ENCODE measurements at regions not wholly inside any gene's neighbourhood (a gene's known extent, or its start where the extent isn't known, plus 50 kb on each side); places are given as distances from the start of the nearest gene placed in this dataset.

DNA sequence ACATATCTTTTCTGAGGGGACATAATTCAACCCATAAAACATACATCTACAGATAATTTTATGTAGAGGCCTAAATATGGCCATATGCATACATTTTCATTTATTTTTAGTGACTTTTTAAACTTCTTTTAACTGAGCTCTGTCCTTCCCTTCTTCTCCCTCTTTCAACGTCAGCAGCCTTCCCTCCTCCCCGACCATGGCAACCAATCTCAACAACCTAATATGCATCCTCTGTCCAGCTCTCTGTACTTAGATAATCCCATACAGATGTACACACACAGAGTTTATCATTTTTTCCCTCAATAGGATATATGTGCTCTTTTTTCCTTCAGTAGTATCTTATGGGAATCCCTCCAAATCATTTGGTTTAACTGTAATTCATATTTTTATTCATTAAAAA lies 94.3 kb downstream of the CCDC71L start:
- Mint-ChIP-seq H3K36me3 (ENCODE audit: low read depth) (peaks cover 8% of the 10 kb centered on the region), H3K9me3 (no peaks in the 10 kb centered on the region), H3K27ac (no peak overlapping the region), H3K4me1 (ENCODE audit: low read depth) (peaks cover 10% of the 10 kb centered on the region), H3K27me3 (no peaks in the 10 kb centered on the region), H3K4me3 (no peak overlapping the region)
- ChIA-PET CTCF (interaction anchor here (1.0 kb wide), 1 partner anchor 24 kb away, joined by 3 read pairs; no protein-coding TSS in a partner anchor), POLR2A (no interaction called here)
- TF ChIP-seq, protein P1, sequence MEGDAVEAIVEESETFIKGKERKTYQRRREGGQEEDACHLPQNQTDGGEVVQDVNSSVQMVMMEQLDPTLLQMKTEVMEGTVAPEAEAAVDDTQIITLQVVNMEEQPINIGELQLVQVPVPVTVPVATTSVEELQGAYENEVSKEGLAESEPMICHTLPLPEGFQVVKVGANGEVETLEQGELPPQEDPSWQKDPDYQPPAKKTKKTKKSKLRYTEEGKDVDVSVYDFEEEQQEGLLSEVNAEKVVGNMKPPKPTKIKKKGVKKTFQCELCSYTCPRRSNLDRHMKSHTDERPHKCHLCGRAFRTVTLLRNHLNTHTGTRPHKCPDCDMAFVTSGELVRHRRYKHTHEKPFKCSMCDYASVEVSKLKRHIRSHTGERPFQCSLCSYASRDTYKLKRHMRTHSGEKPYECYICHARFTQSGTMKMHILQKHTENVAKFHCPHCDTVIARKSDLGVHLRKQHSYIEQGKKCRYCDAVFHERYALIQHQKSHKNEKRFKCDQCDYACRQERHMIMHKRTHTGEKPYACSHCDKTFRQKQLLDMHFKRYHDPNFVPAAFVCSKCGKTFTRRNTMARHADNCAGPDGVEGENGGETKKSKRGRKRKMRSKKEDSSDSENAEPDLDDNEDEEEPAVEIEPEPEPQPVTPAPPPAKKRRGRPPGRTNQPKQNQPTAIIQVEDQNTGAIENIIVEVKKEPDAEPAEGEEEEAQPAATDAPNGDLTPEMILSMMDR (IDR thresholded peaks at IDR 0.05) = no peak
- intact Hi-C loops (cut with micrococcal nuclease) = no loop called here
- no peak for ATAC-seq
- DNase-seq = no peak

- H3K9me3 Mint-ChIP-seq = no peaks in the 10 kb centered on the region
- no peak for DNase-seq
- POLR2A ChIA-PET = no interaction called here
- no peak overlapping the region for H3K4me3 Mint-ChIP-seq
- no peak for ATAC-seq
- H3K27ac Mint-ChIP-seq = no peak overlapping the region
- CTCF ChIA-PET = interaction anchor here (1.0 kb wide), 1 partner anchor 23 kb away, joined by 3 read pairs; no protein-coding TSS in a partner anchor
- TF ChIP-seq, protein P1 (IDR thresholded peaks at IDR 0.05) = no peak
- H3K4me1 Mint-ChIP-seq (ENCODE audit: low read depth) = peaks cover 13% of the 10 kb centered on the region
- intact Hi-C loops (cut with micrococcal nuclease) = no loop called here
- no peaks in the 10 kb centered on the region for H3K27me3 Mint-ChIP-seq
- peaks cover 8% of the 10 kb centered on the region for H3K36me3 Mint-ChIP-seq (ENCODE audit: low read depth)
Observed at GRCh38 chr7:106566196-106566595, 94.8 kb downstream of the CCDC71L start.

GRCh38 chr7:106565428-106565827 lies 95.5 kb downstream of the CCDC71L start:
- intact Hi-C loops (cut with micrococcal nuclease) = no loop called here
- Mint-ChIP-seq H3K36me3 (ENCODE audit: low read depth) (peaks cover 8% of the 10 kb centered on the region), H3K27me3 (no peaks in the 10 kb centered on the region), H3K4me3 (no peak overlapping the region), H3K9me3 (no peaks in the 10 kb centered on the region), H3K27ac (no peak overlapping the region), H3K4me1 (ENCODE audit: low read depth) (peaks cover 19% of the 10 kb centered on the region)
- no peak for DNase-seq
- ChIA-PET POLR2A (no interaction called here), CTCF (no interaction called here)
- TF ChIP-seq, protein P1 (IDR thresholded peaks at IDR 0.05) = no peak
- ATAC-seq = no peak

DNA sequence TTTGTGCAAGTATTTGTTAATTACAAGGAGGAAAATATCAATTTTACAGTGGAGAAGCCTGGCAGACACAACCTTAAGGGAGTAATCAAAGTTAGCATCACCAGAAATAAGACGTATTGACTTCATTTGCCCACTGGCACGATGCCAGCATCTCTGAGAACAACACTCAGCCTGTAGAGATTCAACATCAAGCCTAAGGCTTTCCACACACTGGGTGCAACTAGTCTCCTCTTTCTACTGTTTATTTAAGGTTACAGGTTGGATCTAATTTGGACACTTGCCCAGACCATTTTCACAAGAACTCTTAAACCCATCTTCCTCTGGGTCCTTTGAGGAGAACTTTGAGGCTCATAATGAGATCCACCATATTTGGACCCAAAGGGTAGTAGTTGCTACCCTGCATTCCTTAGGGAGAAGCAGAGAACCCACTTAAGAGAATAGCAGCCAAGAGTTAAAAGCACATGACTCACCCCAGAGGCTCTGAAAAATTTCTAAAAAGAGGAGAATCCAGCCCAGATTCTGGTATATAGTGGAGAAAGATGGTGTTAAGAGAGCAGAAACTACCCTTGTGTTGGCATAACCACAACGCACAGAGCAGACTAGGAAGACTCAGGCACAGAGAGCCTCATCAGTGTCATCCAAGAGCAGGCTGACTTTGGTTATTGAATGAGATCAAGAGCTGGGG lies 97.3 kb downstream of the CCDC71L start:
- Mint-ChIP-seq H3K36me3 (ENCODE audit: low read depth) (peaks cover 3% of the 10 kb centered on the region), H3K4me1 (ENCODE audit: low read depth) (peaks cover 14% of the 10 kb centered on the region), H3K27ac (no peak overlapping the region), H3K27me3 (no peaks in the 10 kb centered on the region), H3K9me3 (no peaks in the 10 kb centered on the region), H3K4me3 (no peak overlapping the region)
- TF ChIP-seq, protein P1 (IDR thresholded peaks at IDR 0.05) = no peak
- intact Hi-C loops (cut with micrococcal nuclease) = no loop called here
- DNase-seq = no peak
- POLR2A ChIA-PET = no interaction called here
- ATAC-seq = no peak
- CTCF ChIA-PET = no interaction called here

- no peak overlapping the region for H3K27ac Mint-ChIP-seq
- ATAC-seq = no peak
- intact Hi-C loops (cut with micrococcal nuclease) = no loop called here
Observed at GRCh38 chr7:106562711-106563366, 98.1 kb downstream of the CCDC71L start.

More at GRCh38 chr7:106562711-106563366, 98.1 kb downstream of the CCDC71L start:
- no peaks in the 10 kb centered on the region for H3K9me3 Mint-ChIP-seq
- H3K36me3 Mint-ChIP-seq (ENCODE audit: low read depth) = no peaks in the 10 kb centered on the region
- DNase-seq = no peak
- TF ChIP-seq, protein P1 (IDR thresholded peaks at IDR 0.05) = no peak
- peaks cover 1% of the 10 kb centered on the region for H3K27me3 Mint-ChIP-seq
- H3K4me3 Mint-ChIP-seq = no peak overlapping the region
- ChIA-PET CTCF (no interaction called here), POLR2A (no interaction called here)
- H3K4me1 Mint-ChIP-seq (ENCODE audit: low read depth) = peaks cover 11% of the 10 kb centered on the region

Data from activated CD8-positive, alpha-beta T cell treated with anti-CD3 and anti-CD28 coated beads for 36 hours (primary cell).